MG63 (cell line): ENCODE measurements at regions not wholly inside any gene's neighbourhood (a gene's known extent, or its start where the extent isn't known, plus 50 kb on each side); places are given as distances from the start of the nearest gene placed in this dataset.
"Not testable (repeated sequence)": the region's sequence is repeated elsewhere in the genome, so short reads cannot be mapped to it uniquely, and the experiment has no call there.

Source experiments
- DNase-seq: peaks from one replicate; pipeline ENCODE4 v3.0.0-alpha.2; 2020
- H3K27me3 ChIP-seq: fragments of 250-450 bp; sonication (Bioruptor Pico); 2 replicates; pipeline ENCODE4 v1.5.1; 2020; ENCODE audit warnings: mild to moderate bottlenecking, moderate library complexity
- H3K36me3 ChIP-seq: fragments of 250-450 bp; sonication (Bioruptor Pico); 2 replicates; pipeline ENCODE4 v1.5.1; 2020; ENCODE audit warnings: mild to moderate bottlenecking, moderate library complexity
- H3K4me3 ChIP-seq: fragments of 250-450 bp; sonication (Bioruptor Pico); 2 replicates; pipeline ENCODE4 v1.5.1; 2020; ENCODE audit warnings: mild to moderate bottlenecking, moderate library complexity
- H3K9me3 ChIP-seq: fragments of 250-450 bp; sonication (Bioruptor Pico); 2 replicates; pipeline ENCODE4 v1.5.1; 2020; ENCODE audit warnings: mild to moderate bottlenecking, moderate library complexity

DNA sequence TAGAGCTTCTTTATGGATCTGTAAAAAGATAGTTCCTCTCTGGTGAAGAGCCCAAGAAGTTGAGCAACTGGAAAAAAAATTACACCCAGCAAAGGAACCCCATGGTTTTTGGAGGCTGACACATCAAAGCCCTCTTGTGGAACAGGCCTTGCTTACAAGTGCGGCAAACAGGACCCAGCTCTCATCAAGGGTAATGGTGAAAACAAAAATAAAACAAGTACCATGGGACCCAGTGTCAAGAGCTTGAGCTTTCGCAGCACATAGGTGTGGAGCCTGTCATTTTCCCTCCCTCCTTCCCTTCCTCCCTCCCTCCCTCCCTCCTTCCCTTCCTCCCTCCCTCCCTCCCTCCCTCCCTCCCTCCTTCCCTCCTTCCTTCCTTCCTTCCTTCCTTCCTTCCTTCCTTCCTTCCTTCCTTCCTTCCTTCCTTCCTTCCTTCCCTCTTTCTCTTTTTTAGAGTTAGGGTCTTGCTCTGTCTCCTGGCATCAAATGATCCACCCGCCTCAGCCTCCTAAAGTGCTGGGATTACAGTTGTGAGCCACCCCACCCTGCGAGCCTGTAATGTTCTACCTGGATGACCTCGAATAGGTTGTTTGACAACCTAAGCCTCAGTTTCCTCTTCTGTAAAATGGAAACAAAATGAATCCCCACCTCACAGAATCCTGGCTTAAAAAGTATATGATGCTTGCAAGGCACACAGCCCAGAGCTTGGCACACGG, 114.3 kb upstream of the RPH3A start:
- Histone ChIP-seq H3K27me3 (peaks cover 8% of the 10 kb centered on the region), H3K36me3 (no peaks in the 10 kb centered on the region), H3K9me3 (no peaks in the 10 kb centered on the region), H3K4me3 (no peak overlapping the region)
- no peak for DNase-seq

DNA sequence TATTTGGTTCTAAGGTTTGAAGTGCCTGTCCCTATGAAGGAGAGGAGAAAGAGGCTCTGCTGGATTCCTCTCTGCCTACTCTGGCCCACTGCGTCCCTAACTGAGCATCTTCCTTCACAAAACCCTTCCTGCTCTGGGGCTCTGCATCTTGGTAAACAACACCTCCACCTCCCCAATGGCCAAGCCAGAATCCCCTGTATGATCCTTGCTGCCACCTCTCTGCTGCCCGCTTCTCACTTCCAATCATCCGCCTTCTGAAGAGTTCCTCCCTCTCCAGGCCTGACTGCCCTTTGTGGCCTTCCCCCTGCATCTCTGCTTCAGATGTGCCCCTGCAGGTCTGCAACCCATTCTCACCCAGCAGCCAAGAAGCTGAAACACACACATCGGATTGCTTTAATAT, 110.6 kb upstream of the RPH3A start:
- H3K4me3 ChIP-seq, result no peak overlapping the region
- DNase-seq, result no peak
- no peaks in the 10 kb centered on the region for H3K9me3 ChIP-seq
- H3K27me3 ChIP-seq, result peaks cover 2% of the 10 kb centered on the region; the same call in 1 of the 2 replicates
- H3K36me3 ChIP-seq, result no peaks in the 10 kb centered on the region

DNA sequence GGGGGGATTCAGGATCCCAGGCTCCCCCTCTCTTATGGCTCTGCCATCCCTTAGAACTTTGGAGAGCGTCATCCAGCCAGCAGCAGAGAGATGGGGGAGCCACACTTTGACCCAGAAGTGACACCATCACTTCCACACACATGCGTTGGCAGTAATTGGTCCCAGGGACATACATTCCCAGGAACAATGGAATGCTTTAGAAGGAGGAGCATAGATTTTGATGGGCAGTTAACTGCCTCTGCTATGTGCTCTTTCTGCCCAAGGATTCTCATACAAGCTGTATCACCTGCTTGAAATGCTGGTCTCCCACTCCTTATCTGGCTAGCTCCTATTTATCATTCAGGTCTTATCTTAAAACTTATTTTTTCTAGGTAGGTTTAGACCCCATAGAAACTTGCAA, 109.0 kb upstream of the RPH3A start:
- no peak overlapping the region for H3K4me3 ChIP-seq
- no peaks in the 10 kb centered on the region for H3K36me3 ChIP-seq
- no peak for DNase-seq
- peaks cover 2% of the 10 kb centered on the region; the same call in 1 of the 2 replicates for H3K27me3 ChIP-seq
- no peaks in the 10 kb centered on the region for H3K9me3 ChIP-seq

DNA sequence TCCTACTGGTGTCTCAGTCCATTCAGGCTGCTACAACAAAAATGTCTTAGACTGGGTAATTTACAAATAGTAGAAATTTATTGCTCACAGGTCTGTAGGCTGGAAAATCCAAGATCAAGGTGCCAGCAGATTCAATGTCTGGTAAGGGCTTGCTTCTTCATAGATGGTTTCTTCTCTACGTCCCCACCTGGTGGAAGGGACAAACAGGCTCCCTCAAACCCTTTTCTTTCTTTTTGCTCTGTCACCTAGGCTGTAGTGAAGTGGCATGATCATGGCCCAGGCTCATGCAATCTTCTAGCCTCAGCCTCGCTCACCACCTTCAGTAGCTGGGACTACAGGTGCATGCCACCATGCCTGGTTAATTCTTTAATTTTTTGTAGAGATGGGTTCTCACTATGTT, 106.8 kb upstream of the RPH3A start:
- no peak overlapping the region for H3K4me3 ChIP-seq
- H3K27me3 ChIP-seq, result peaks cover 2% of the 10 kb centered on the region; the same call in 1 of the 2 replicates
- H3K9me3 ChIP-seq, result no peaks in the 10 kb centered on the region
- DNase-seq, result no peak
- no peaks in the 10 kb centered on the region for H3K36me3 ChIP-seq

DNA sequence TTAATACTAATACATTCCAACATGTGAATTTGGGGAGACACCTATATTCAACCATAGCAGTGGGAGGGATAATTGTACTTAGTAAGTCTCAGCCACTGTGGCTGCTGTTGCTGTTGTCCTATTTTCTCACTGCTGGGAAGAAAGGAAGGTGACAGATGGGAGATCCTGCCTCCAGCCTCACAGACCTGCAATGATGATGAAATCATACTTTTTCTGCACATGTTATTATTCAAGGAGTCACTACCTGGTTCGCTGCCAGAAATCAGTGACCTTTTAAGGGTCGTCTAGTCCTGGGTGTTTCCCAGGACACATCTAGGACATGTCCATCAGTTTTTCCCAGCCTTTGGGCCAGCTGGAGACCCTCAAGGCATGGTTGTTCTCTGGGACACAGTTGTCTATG, 106.2 kb upstream of the RPH3A start:
- H3K36me3 ChIP-seq, result no peaks in the 10 kb centered on the region
- no peaks in the 10 kb centered on the region for H3K9me3 ChIP-seq
- no peak for DNase-seq
- peaks cover 2% of the 10 kb centered on the region; the same call in 1 of the 2 replicates for H3K27me3 ChIP-seq
- H3K4me3 ChIP-seq, result no peak overlapping the region

DNA sequence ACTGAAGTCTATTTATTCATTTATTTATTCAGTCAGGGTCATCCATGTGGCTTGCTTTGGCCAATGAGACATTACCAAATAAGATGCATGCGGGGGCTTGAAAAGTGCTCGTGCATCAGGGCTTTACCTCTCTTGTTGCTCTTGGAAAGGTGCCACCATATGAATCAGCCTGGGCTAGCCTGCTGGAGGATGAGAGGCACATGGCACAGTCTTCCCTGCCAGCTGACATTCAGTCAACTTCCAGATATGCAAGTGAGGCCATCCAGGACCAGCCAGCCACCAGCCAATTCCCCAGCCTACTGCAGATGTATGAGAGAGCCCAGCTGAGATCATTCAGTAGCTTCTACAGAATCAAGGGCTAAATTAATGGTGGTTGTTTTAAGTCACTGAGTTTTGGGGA, 105.2 kb upstream of the RPH3A start:
- peak; percentile 67 for DNase-seq
- Histone ChIP-seq H3K9me3 (no peaks in the 10 kb centered on the region), H3K27me3 (0 out of 2 replicates have a peak, but pooled peaks cover 2% of the 10 kb centered on the region), H3K36me3 (no peaks in the 10 kb centered on the region), H3K4me3 (no peak overlapping the region)

DNA sequence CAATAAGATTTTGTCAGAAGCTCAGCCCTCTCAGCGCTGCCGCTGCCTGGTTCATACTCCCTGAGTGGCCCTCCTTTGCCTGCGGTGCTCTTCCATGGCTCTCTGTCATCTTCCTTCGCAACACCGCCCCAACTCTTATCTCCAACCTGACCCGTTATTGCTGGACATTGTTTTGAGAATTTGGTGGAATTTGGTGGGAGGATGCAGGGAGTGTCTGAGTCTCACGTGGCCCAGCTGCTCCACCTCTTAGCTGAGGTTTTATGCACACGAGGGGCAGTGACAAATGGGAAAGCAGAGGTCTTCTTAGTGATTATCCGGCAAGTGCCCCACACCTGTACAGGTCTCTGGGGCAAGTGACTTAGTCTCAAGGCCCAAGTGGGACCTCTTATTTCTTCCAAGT, 97.5 kb upstream of the RPH3A start:
- Histone ChIP-seq H3K9me3 (no peaks in the 10 kb centered on the region; the same call in 1 of the 2 replicates), H3K36me3 (no peaks in the 10 kb centered on the region), H3K4me3 (no peak overlapping the region), H3K27me3 (no peaks in the 10 kb centered on the region)
- no peak for DNase-seq

DNA sequence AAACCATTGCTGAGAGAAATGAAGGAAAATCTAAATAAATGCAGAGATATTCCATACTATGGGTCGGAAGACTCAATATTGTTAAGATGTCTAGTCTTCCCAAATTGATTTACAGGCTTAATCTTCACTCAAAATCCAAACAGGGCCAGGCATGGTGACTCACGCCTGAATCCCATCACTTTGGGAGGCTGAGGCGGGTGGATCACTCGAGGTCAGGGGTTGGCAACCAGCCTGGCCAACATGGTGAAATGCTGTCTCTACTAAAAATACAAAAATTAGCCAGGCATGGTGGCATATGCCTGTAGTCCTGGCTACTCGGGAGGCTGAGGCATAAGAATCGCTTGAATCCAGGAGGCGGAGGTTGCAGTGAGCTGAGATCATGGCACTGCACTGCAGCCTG, 94.1 kb upstream of the RPH3A start:
- H3K4me3 ChIP-seq, H3K27me3 ChIP-seq, H3K36me3 ChIP-seq, H3K9me3 ChIP-seq: not testable (repeated sequence)
- DNase-seq, result peak; percentile 56

DNA sequence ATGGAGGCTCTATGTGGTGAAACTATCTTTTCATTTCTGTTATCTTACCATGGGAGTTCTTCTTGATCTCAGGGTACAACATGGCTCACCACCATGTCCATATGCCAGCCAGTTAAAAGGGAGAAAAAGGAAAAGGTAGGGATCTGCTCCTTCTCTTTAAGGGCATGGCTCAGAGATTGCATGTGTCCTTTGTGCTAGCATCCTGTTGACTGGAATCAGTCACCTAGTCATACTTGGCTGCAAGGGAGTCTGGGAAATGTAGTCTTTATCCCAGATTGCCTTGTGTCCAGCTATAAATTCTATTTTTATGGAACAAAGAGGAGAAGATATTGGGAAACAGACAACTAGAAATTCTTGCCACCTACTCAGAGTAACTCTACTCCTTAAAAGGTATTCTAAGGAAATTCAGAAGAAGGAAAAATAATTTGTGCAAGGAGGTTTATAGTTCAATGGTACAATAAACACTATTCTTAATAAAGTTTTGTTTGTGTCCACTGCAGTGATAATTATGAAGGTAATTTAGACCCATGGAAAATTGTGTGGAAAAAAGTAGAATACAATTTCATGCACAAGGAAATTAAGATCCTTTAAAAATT, 86.4 kb upstream of the RPH3A start:
- Histone ChIP-seq H3K36me3 (no peaks in the 10 kb centered on the region), H3K4me3 (no peak overlapping the region), H3K27me3 (no peaks in the 10 kb centered on the region; the same call in 1 of the 2 replicates), H3K9me3 (no peaks in the 10 kb centered on the region)
- DNase-seq, result no peak

DNA sequence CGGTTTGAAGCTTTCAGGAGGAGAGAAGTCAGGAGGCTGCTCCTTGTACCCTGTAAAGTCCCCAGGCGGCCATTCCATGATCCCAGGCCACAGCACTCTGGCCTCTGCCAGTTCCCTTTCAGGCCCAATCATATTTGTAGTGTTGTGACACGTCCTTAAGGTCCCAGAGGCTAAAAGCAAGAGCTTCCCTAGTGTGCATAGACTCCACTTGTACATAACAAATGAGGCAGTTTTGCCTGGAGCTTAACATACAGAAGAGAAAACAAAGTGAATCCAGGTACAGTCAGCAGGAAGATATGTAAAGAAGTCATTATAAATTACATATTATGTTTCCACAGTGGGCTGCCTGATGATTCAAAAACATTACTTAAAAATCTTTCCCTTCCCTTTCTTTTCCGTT, 81.1 kb upstream of the RPH3A start:
- Histone ChIP-seq H3K36me3 (no peaks in the 10 kb centered on the region), H3K9me3 (no peaks in the 10 kb centered on the region), H3K27me3 (no peaks in the 10 kb centered on the region; the same call in 1 of the 2 replicates), H3K4me3 (no peak overlapping the region)
- no peak for DNase-seq

DNA sequence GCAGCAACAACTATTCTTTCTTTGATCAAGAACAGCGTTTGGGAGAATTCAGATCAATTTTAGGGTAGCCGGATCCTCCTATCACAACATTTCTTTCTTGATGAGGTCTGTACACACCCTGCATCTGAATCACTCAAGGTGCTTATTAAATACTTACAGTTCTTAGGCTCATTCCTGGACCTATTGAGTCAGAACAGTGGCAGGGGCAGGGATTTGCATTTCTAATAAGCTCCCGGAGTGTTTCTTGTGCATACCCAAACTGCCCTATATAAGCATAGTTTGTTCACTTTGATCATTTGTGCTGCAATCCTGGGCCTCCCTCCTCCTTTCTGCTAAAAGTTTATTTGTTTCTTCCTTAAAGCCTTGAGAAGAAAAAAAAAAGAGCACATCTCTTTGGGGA, 80.5 kb upstream of the RPH3A start:
- no peak overlapping the region for H3K4me3 ChIP-seq
- no peak for DNase-seq

DNA sequence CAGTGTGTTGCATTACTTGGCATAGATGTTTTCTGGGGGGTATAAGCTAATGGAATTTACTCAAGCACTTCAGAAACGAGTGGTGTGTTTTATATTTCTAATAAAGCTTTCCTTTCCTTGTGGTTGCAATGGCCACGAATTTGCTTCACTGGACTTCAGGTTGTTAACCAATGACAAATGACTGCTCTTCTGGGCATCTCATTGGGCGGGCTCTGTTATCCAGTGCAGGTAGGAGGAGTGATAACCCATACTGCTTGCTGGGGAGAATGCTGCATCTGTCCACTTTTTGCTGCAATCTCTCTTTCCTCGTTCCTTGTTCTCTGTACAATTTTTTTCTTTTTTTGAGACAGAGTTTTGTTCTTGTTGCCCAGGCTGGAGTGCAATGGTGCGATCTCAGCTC, 80.0 kb upstream of the RPH3A start:
- H3K9me3 ChIP-seq, result no peaks in the 10 kb centered on the region
- no peaks in the 10 kb centered on the region; the same call in 1 of the 2 replicates for H3K27me3 ChIP-seq
- no peaks in the 10 kb centered on the region for H3K36me3 ChIP-seq
- no peak overlapping the region for H3K4me3 ChIP-seq
- no peak for DNase-seq

More for the DNA sequence above, 80.5 kb upstream of the RPH3A start:
- Histone ChIP-seq H3K27me3 (no peaks in the 10 kb centered on the region; the same call in 1 of the 2 replicates), H3K9me3 (no peaks in the 10 kb centered on the region), H3K36me3 (no peaks in the 10 kb centered on the region)

DNA sequence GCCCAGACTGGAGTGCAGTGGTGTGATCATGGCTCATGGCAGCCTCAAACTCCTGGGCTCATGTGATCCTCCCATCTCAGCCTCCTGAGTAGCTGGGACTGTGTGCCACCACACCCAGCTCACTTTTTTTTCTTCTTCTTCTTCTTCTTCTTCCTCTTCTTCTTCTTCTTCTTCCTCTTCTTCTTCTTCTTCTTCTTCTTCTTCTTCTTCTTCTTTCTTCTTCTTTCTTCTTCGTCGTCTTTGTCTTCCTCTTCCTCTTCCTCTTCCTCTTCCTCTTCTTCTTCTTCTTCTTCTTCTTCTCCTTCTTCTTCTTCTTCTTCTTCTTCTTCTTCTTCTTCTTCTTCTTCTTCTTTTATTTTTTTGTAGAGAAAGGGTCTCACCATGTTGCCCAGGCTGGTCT, 78.8 kb upstream of the RPH3A start:
- DNase-seq, H3K36me3 ChIP-seq, H3K4me3 ChIP-seq, H3K27me3 ChIP-seq, H3K9me3 ChIP-seq: not testable (repeated sequence)

DNA sequence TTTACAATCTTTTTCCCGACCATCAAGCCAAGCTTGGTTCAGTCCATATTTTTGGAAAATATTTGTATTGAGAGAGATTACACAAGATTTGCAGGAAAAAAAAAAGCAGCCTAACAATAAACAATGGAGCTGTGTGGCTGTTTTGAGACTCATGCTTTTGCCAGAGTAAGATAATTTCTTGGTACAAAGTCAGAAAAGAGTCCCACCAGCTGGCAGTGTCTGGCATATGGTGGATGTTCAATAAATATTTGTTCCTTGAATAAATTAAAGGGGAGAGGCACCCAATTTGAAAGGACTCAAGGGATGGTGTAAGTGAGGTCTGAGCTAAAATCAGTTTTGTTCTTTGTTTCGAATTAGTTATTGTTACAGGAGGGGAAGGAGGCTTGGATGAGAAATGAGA, 78.1 kb upstream of the RPH3A start:
- Histone ChIP-seq H3K4me3 (no peak overlapping the region), H3K9me3 (no peaks in the 10 kb centered on the region), H3K36me3 (no peaks in the 10 kb centered on the region), H3K27me3 (no peaks in the 10 kb centered on the region; the same call in 1 of the 2 replicates)
- no peak for DNase-seq

DNA sequence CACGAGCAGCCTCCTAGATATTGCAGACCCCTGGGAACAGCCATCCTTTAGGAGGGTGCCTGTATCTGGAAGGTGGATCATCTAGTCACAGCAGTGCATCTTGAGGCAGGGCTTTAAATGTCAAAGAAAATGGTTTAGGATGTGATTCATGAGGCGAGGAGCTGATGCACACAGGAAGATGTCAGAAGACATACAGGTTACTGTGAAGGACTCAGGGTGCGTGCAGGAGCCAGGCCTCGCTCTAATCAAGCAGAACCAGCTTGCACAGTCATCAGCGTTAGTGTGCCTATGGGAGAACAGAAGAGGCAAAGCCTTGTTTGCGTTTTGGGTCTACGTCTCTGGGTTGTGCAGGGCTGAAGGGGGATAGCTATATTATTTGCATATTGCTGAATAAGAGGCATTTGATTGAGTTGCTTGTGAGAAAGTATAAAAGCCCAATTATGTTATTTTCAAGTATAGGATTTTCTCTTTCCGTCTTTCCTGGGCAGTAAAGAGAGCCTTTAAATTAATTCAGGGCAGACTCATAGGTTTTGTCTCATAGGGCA, 77.3 kb upstream of the RPH3A start:
- Histone ChIP-seq H3K27me3 (no peaks in the 10 kb centered on the region; the same call in 1 of the 2 replicates), H3K4me3 (no peak overlapping the region), H3K36me3 (no peaks in the 10 kb centered on the region), H3K9me3 (no peaks in the 10 kb centered on the region)
- no peak for DNase-seq

DNA sequence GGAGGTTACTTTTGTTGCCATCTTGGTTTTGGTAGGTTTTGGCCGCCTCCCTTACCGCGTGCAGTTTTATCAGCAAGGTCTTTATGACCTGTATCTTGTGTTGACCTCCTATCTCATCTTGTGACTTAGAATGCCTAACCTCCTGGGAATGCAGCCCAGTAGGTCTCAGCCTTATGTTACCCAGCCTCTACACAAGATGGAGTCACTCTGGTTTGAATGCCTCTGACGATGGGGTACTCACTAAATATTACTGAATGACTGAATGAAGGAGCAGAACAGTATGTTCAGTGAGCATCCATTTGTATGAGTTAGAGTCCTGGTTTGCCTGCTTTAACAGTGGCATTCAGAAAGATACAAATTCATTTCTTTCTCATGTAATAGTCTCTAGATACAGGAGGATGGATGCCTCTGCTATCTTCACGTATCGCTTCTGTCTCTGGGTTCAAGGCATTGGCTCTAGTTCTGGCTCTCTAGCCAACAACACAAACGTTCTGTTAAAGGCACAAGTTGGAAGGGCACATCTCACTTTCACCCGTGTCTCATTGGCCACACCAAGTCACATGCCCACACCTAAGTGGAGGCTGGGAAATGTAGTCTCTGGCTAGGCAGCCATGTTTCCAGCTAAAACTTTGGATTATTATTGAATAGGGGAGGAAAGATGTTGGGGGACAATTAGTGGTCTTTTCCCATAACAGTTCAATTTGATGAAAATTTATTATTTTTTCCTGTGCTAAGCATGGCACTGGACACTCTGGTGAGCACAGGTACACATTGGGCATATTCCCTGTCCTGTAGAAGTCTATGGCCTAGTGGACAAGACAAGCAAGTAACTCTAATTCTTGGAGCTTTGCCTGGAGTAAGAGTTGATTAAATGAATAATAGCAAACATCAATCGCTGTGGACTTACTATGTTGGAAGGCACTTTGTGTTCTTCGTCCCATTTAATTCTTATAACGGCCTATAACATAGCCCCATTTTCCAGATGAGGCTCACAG, 75.2 kb upstream of the RPH3A start:
- Histone ChIP-seq H3K36me3 (no peaks in the 10 kb centered on the region), H3K4me3 (no peak overlapping the region), H3K27me3 (no peaks in the 10 kb centered on the region; the same call in 1 of the 2 replicates), H3K9me3 (no peaks in the 10 kb centered on the region)
- peak; percentile 5 for DNase-seq

DNA sequence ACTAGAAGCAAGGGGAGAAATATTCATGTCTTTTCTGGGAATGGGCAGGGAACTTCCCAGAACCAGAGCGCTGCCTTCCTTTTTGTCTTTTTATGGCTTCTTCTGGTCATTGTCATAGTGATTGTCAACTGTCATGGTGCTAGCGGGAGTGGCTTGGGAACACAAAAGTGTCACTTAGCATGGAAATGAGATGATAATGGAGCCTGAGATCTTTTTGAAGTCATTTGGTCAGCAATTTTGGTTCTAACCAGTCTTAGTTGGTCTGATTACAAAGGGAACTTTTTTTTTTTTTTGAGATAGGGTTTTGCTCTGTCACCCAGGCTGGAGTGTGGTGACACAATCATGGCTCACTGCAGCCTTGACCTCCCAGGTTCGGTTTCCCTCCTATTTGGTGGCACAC, 62.7 kb upstream of the RPH3A start:
- no peak for DNase-seq
- Histone ChIP-seq H3K36me3 (no peaks in the 10 kb centered on the region), H3K9me3 (no peaks in the 10 kb centered on the region), H3K27me3 (no peaks in the 10 kb centered on the region; the same call in 1 of the 2 replicates), H3K4me3 (no peak overlapping the region)
